Coronary artery (tissue), 2 donors: ENCODE measurements at regions not wholly inside any gene's neighbourhood (a gene's known extent, or its start where the extent isn't known, plus 50 kb on each side); places are given as distances from the start of the nearest gene placed in this dataset.

Source experiments
- DNase-seq: peaks from one replicate; pipeline ENCODE4 v3.0.0-alpha.2; 2017; ENCODE audit warnings: low spot score
- H3K27ac ChIP-seq, 2 donors: fragments of 200-600 bp; sonication (generic); one replicate each; pipeline ENCODE4 v1.5.1; 2016 to 2019
- H3K4me3 ChIP-seq: fragments of 200-600 bp; sonication (generic); 2 replicates; pipeline ENCODE4 v1.5.1; 2016; ENCODE audit warnings: mild to moderate bottlenecking, moderate library complexity
- TF ChIP-seq, protein P1 (sequence below): fragments of 200-600 bp; sonication (generic); IDR thresholded peaks from one replicate; pipeline ENCODE4 v1.5.1; 2019; ENCODE audit warnings: antibody characterized with exemption

- no peak overlapping the region for H3K4me3 ChIP-seq
- no peak for DNase-seq
- TF ChIP-seq, protein P1, sequence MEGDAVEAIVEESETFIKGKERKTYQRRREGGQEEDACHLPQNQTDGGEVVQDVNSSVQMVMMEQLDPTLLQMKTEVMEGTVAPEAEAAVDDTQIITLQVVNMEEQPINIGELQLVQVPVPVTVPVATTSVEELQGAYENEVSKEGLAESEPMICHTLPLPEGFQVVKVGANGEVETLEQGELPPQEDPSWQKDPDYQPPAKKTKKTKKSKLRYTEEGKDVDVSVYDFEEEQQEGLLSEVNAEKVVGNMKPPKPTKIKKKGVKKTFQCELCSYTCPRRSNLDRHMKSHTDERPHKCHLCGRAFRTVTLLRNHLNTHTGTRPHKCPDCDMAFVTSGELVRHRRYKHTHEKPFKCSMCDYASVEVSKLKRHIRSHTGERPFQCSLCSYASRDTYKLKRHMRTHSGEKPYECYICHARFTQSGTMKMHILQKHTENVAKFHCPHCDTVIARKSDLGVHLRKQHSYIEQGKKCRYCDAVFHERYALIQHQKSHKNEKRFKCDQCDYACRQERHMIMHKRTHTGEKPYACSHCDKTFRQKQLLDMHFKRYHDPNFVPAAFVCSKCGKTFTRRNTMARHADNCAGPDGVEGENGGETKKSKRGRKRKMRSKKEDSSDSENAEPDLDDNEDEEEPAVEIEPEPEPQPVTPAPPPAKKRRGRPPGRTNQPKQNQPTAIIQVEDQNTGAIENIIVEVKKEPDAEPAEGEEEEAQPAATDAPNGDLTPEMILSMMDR, result no peak
- H3K27ac ChIP-seq, result no peak overlapping the region
Observed at GRCh38 chr3:177375316-177375715, 178.0 kb upstream of the TBL1XR1 start.

DNA sequence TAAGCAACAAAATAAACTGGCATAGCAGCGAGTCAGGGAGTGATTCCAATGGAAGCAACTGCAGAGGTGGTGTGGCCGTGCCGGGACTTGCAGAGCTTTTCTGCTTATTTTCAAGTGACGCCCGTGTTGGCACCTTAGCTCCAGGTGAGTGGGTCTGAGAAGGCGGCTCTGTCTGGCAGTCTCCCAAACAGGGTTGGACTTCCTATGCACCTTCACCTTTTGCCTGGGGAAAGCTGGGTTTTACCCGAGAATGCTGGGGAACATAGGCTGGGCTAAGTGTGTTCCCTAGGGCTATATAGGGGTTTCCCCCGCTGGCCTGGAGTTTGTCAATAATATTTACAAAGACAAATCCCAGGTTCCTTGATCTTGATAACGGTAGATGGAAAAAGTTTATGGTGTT lies 179.9 kb upstream of the TBL1XR1 start:
- H3K27ac ChIP-seq, result no peak overlapping the region
- DNase-seq, result no peak

GRCh38 chr3:177378168-177378567 lies 180.9 kb upstream of the TBL1XR1 start:
- TF ChIP-seq, protein P1, result no peak
- no peak for DNase-seq
- no peak overlapping the region for H3K27ac ChIP-seq

More for the DNA sequence above, 179.9 kb upstream of the TBL1XR1 start:
- H3K4me3 ChIP-seq, result no peak overlapping the region
- TF ChIP-seq, protein P1, result no peak

DNA sequence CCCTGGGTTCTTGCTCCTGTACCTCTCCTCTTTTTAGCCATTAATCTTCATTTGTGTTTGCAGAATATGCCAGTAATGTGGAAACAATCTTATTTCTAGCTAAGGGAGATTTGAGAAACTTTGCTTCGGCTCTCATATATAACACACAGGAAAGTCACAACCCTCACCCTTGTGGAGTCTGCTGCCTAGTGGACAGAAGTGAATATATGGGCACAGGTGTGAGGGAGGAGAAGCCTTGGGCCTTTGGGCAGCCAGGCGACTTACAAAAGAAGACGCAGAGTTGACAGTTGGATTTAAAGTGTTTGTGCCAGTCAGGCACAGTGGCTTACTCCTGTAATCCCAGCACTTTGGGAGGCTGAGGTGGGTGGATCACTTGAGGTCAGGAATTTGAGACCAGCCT lies 181.8 kb upstream of the TBL1XR1 start:
- no peak for DNase-seq
- H3K27ac ChIP-seq, result no peak overlapping the region
- no peak overlapping the region for H3K4me3 ChIP-seq
- TF ChIP-seq, protein P1, result no peak

More at GRCh38 chr3:177378168-177378567, 180.9 kb upstream of the TBL1XR1 start:
- no peak overlapping the region for H3K4me3 ChIP-seq

DNA sequence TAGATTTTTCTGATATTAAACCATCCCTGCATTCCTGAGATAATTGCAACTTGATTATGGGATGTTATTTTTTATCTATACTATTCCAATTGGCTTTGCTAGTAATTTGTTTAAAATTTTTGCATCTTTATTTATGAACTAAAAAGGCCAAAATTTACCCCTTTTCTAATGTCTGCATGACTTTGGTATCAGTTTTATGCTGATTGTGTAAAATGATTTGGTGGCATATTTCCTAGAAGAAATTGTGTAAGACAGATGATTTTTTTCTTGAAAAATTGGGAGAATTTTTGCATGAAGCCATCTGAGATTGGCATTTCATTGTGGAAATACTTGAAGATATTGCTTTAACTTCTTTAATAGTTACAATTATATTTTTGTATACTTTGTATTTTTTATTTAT lies 183.8 kb upstream of the TBL1XR1 start:
- Histone ChIP-seq H3K4me3 (no peak overlapping the region), H3K27ac (no peak overlapping the region)
- TF ChIP-seq, protein P1, result no peak
- no peak for DNase-seq

DNA sequence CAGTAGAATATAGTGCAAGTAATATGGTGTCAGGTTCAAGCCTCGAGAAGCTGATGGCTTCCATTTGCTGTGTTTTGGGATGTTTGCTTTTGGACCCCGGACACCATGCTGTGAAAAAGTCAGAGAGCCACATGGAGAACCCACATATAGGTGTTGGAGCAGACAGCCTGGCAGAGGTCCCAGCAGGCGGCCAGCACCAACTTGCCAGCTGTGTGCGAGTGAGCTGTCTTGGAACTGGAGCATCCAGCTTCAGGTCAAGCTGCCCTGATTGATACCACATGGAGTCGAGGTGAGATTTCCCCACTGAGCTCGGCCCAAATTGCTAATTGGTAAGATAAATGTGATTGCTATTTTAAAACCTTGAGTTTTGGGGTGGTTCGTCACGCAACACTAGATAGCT lies 185.7 kb upstream of the TBL1XR1 start:
- Histone ChIP-seq H3K4me3 (no peak overlapping the region), H3K27ac (no peak overlapping the region)
- no peak for DNase-seq
- TF ChIP-seq, protein P1, result no peak

DNA sequence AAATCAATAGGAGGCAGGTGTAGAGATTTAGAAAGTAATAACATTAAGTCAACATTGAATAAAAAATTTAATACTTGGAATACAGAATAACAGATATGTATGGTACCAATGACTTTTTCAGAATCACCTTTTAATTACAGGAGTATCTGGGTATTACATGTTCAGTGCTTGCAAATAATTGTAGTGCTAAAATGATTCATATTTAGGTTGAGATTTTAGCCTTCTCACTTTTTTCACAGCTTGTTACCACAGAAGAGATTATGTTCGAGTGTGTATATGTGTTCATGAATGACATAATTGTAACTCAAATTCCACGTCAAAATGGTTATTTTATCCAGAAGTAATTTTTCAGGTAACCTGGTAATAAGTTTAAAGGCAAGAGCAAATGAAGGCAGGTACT lies 187.9 kb upstream of the TBL1XR1 start:
- Histone ChIP-seq H3K4me3 (no peak overlapping the region), H3K27ac (no peak overlapping the region)
- DNase-seq, result no peak
- TF ChIP-seq, protein P1, result no peak
